ENCODE measurements at regions not wholly inside any gene's neighbourhood (a gene's known extent, or its start where the extent isn't known, plus 50 kb on each side); places are given as distances from the start of the nearest gene placed in this dataset.

GRCh38 chr6:97701801-97702200 lies 418.8 kb upstream of the MMS22L start:
- no peak for TF ChIP-seq EZH2phosphoT487 (IDR thresholded peaks at IDR 0.05; ENCODE audit: insufficient read depth, low read depth)
- TF ChIP-seq EZH2 (IDR thresholded peaks at IDR 0.05; ENCODE audit: insufficient read depth, poor library complexity, severe bottlenecking): no peak

All from GM23248 (cell line).